OCI-LY7 (cell line): ENCODE measurements at regions not wholly inside any gene's neighbourhood (a gene's known extent, or its start where the extent isn't known, plus 50 kb on each side); places are given as distances from the start of the nearest gene placed in this dataset.

ENCODE experiments used
- BruUV-seq: library from RNA; stranded (reverse); fragments of 400-500 nt; replicated peaks from 2 replicates; lab custom pipeline; 2021; lab: Mats Ljungman, UMichigan
- CTCF ChIA-PET: fragments of 300-600 bp; sonication (Branson Sonifier 250); formaldehyde crosslinking; loops from one replicate; lab custom pipeline; 2022; ENCODE audit warnings: antibody characterized with exemption; ENCODE audit not compliant: unreplicated experiment; lab: Charles Lee
- POLR2A ChIA-PET: fragments of 300-600 bp; sonication (Branson Sonifier 250); formaldehyde crosslinking; loops from one replicate; lab custom pipeline; 2022; ENCODE audit warnings: antibody characterized with exemption; lab: Charles Lee
- DNase-seq: peaks from one replicate; pipeline ENCODE4 v3.0.0-alpha.2; 2015; ENCODE audit warnings: low spot score
- H2AFZ ChIP-seq: fragments of 200-600 bp; sonication (generic), shearing (Covaris generic); 2 replicates; pipeline ENCODE4 v1.6.1; 2014; ENCODE audit warnings: mild to moderate bottlenecking, antibody characterized with exemption, low read length, moderate library complexity
- H3K27ac ChIP-seq: fragments of 200-600 bp; sonication (generic); 2 replicates; pipeline ENCODE4 v1.5.1; 2014; ENCODE audit warnings: mixed run types, low read depth, mild to moderate bottlenecking, moderate library complexity, low read length, inconsistent platforms; ENCODE audit not compliant: poor library complexity, severe bottlenecking
- H3K36me3 ChIP-seq: fragments of 200-600 bp; sonication (generic); 2 replicates; pipeline ENCODE4 v1.6.1; 2014; ENCODE audit warnings: mild to moderate bottlenecking, antibody characterized with exemption, low read length, moderate library complexity, mixed read lengths; ENCODE audit not compliant: insufficient read depth
- H3K4me1 ChIP-seq: fragments of 200-600 bp; sonication (generic); 2 replicates; pipeline ENCODE4 v1.5.1; 2014; ENCODE audit warnings: mild to moderate bottlenecking, low read length; ENCODE audit not compliant: insufficient read depth, poor library complexity, severe bottlenecking
- H3K4me2 ChIP-seq: fragments of 200-600 bp; sonication (generic); 2 replicates; pipeline ENCODE4 v1.6.1; 2014; ENCODE audit warnings: mild to moderate bottlenecking, low read length
- H3K4me3 ChIP-seq: fragments of 200-600 bp; sonication (generic); 2 replicates; pipeline ENCODE4 v1.5.1; 2014; ENCODE audit warnings: mild to moderate bottlenecking, low read depth, low read length; ENCODE audit not compliant: poor library complexity, severe bottlenecking
- H3K79me2 ChIP-seq: fragments of 200-600 bp; sonication (generic); 2 replicates; pipeline ENCODE4 v1.6.1; 2016; ENCODE audit warnings: low read depth, mild to moderate bottlenecking, low read length, moderate library complexity, mixed read lengths; ENCODE audit not compliant: insufficient read depth
- H3K9me2 ChIP-seq: fragments of 200-600 bp; sonication (generic); 2 replicates; pipeline ENCODE4 v1.6.1; 2016; ENCODE audit warnings: mild to moderate bottlenecking, low read length, mixed read lengths; ENCODE audit not compliant: insufficient read depth
- H3K9me3 ChIP-seq: fragments of 200-600 bp; sonication (generic); 2 replicates; pipeline ENCODE4 v1.6.1; 2014; ENCODE audit warnings: mild to moderate bottlenecking, mixed run types, low read length, mixed read lengths
- H4K20me1 ChIP-seq: fragments of 200-600 bp; sonication (generic); 2 replicates; pipeline ENCODE4 v1.6.1; 2014; ENCODE audit warnings: mild to moderate bottlenecking, antibody characterized with exemption, low read length, moderate library complexity, mixed read lengths; ENCODE audit not compliant: insufficient read depth
- CTCF ChIP-seq: fragments of 200-600 bp; sonication (generic); conservative IDR thresholded peaks from 2 replicates; pipeline ENCODE4 v1.5.1; 2014; ENCODE audit warnings: mild to moderate bottlenecking, antibody characterized with exemption, low read length, moderate library complexity, mixed read lengths
- EZH2phosphoT487 ChIP-seq: fragments of 200-600 bp; sonication (generic); IDR thresholded peaks from 2 replicates; pipeline ENCODE4 v1.6.1; 2018; ENCODE audit warnings: low read depth, borderline replicate concordance, mild to moderate bottlenecking, mixed run types, antibody characterized with exemption, low read length, moderate library complexity, mixed read lengths
- intact Hi-C: fragments of 100-400 bp; cut with micrococcal nuclease; formaldehyde crosslinking; loops from one replicate; pipeline ENCODE4 v1.10.0; 2022; ENCODE audit not compliant: unreplicated experiment

- H3K4me2 ChIP-seq = no peak overlapping the region
- BruUV-seq = no TSS peak
- H3K9me2 ChIP-seq = no peaks in the 10 kb centered on the region
- H2AFZ ChIP-seq = no peak overlapping the region
- intact Hi-C loops = no loop called here
- ChIA-PET CTCF (no interaction called here), POLR2A (no interaction called here)
- TF ChIP-seq EZH2phosphoT487 (no peak), CTCF (no peak)
- H3K9me3 ChIP-seq = no peaks in the 10 kb centered on the region
- H3K4me1 ChIP-seq = no peaks in the 10 kb centered on the region
- H4K20me1 ChIP-seq = no peaks in the 10 kb centered on the region
- H3K4me3 ChIP-seq = no peak overlapping the region
- H3K79me2 ChIP-seq = no peaks in the 10 kb centered on the region
- no peaks in the 10 kb centered on the region for H3K36me3 ChIP-seq
- no peak overlapping the region for H3K27ac ChIP-seq
- no peak for DNase-seq
Measured at GRCh38 chr13:88434953-88435352, 763.8 kb downstream of the SLITRK5 start.

- Histone ChIP-seq H2AFZ (no peak overlapping the region), H3K4me2 (no peak overlapping the region), H3K27ac (no peak overlapping the region), H3K36me3 (no peaks in the 10 kb centered on the region), H3K9me2 (no peaks in the 10 kb centered on the region), H3K4me1 (no peaks in the 10 kb centered on the region), H3K9me3 (no peaks in the 10 kb centered on the region), H3K4me3 (no peak overlapping the region), H3K79me2 (no peaks in the 10 kb centered on the region), H4K20me1 (no peaks in the 10 kb centered on the region)
- TF ChIP-seq EZH2phosphoT487 (no peak), CTCF (no peak)
- CTCF ChIA-PET = no interaction called here
- BruUV-seq = no TSS peak
- no peak for DNase-seq
- POLR2A ChIA-PET = interaction anchor here (0.7 to 1.1 kb wide), 2 partner anchors 11 to 708 kb away, joined by 3 read pairs; no protein-coding TSS in a partner anchor
- intact Hi-C loops = no loop called here
Measured at GRCh38 chr13:88436974-88437373, 765.8 kb downstream of the SLITRK5 start.

GRCh38 chr13:88450515-88450914 is 779.3 kb downstream of the SLITRK5 start:
- Histone ChIP-seq H3K4me2 (no peak overlapping the region), H3K9me3 (no peaks in the 10 kb centered on the region), H3K36me3 (no peaks in the 10 kb centered on the region), H3K27ac (no peak overlapping the region), H3K4me3 (no peak overlapping the region), H3K9me2 (no peaks in the 10 kb centered on the region), H3K79me2 (no peaks in the 10 kb centered on the region), H4K20me1 (no peaks in the 10 kb centered on the region), H2AFZ (no peak overlapping the region), H3K4me1 (no peaks in the 10 kb centered on the region)
- intact Hi-C loops = no loop called here
- ChIA-PET CTCF (no interaction called here), POLR2A (interaction anchor here (0.5 to 1.4 kb wide), 5 partner anchors 14 to 1462 kb away, joined by 3 to 4 read pairs (median 3); no protein-coding TSS in a partner anchor)
- TF ChIP-seq CTCF (no peak), EZH2phosphoT487 (no peak)
- BruUV-seq = no TSS peak
- DNase-seq = no peak
